NCI-H82 treated with DMSO at 0.1 percent for 48 hours (cell line): ENCODE measurements at regions not wholly inside any gene's neighbourhood (a gene's known extent, or its start where the extent isn't known, plus 50 kb on each side); places are given as distances from the start of the nearest gene placed in this dataset.
"Not testable (repeated sequence)": the region's sequence is repeated elsewhere in the genome, so short reads cannot be mapped to it uniquely, and the experiment has no call there.

Source experiments
- DNase-seq: peaks from one replicate; lab custom pipeline; 2025; ENCODE audit not compliant: unreplicated experiment; lab: John Stamatoyannopoulos, UW

GRCh38 chr2:43004126-43004865 is 211.9 kb upstream of the HAAO start:
- not testable (repeated sequence) for DNase-seq

GRCh38 chr2:43003702-43004101 is 211.3 kb upstream of the HAAO start:
- no peak for DNase-seq

GRCh38 chr2:43001787-43002468 is 209.5 kb upstream of the HAAO start:
- no peak for DNase-seq

- no peak for DNase-seq
Measured at GRCh38 chr2:43001055-43001378, 208.6 kb upstream of the HAAO start.

GRCh38 chr2:43000242-43001054 is 208.1 kb upstream of the HAAO start:
- DNase-seq, result no peak

GRCh38 chr2:42999856-43000241 is 207.5 kb upstream of the HAAO start:
- no peak for DNase-seq

- no peak for DNase-seq
Measured at GRCh38 chr2:42999391-42999841, 207.0 kb upstream of the HAAO start.

- DNase-seq, result no peak
Measured at GRCh38 chr2:42998721-42999120, 206.3 kb upstream of the HAAO start.

GRCh38 chr2:42996528-42996927 is 204.1 kb upstream of the HAAO start:
- no peak for DNase-seq

- DNase-seq, result no peak
Measured at GRCh38 chr2:42995752-42996422, 203.5 kb upstream of the HAAO start.

GRCh38 chr2:42989283-42990081 is 197.1 kb upstream of the HAAO start:
- not testable (repeated sequence) for DNase-seq

- not testable (repeated sequence) for DNase-seq
Measured at GRCh38 chr2:42988055-42988454, 195.7 kb upstream of the HAAO start.

- DNase-seq, result no peak
Measured at GRCh38 chr2:42987112-42987922, 194.9 kb upstream of the HAAO start.

GRCh38 chr2:42984617-42985016 is 192.2 kb upstream of the HAAO start:
- no peak for DNase-seq

- peak; percentile 4 for DNase-seq
Measured at GRCh38 chr2:42984081-42984480, 191.7 kb upstream of the HAAO start.

GRCh38 chr2:42980764-42981416 is 188.5 kb upstream of the HAAO start:
- no peak for DNase-seq

GRCh38 chr2:42979870-42980763 is 187.7 kb upstream of the HAAO start:
- DNase-seq, result no peak

GRCh38 chr2:42979416-42979869 is 187.1 kb upstream of the HAAO start:
- no peak for DNase-seq
